GM18508 (cell line): ENCODE measurements at regions not wholly inside any gene's neighbourhood (a gene's known extent, or its start where the extent isn't known, plus 50 kb on each side); places are given as distances from the start of the nearest gene placed in this dataset.

Source experiments
- ATAC-seq: cut with Tn5 transposase; IDR thresholded peaks from one replicate; pipeline ENCODE4 v1.9.1; 2021; ENCODE audit warnings: moderate number of reproducible peaks; ENCODE audit not compliant: insufficient read depth, unreplicated experiment

DNA sequence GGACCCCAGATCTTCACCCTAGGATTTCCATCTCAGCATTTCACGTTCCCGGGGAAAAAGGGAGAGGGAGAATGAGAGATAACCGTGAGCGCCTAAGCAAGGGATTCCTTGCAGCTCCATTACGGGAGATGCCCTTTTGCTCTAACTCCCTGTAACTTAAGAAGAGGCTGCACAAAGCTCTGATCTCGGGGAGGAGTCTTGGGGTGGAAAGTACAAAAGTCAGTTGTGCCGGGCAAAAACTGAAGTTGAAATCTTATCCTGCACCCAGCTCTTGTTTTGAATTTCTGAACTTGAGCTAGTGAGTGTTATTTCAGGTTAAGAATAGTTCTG, 256.4 kb upstream of the SOX21 start:
- ATAC-seq, result no peak

DNA sequence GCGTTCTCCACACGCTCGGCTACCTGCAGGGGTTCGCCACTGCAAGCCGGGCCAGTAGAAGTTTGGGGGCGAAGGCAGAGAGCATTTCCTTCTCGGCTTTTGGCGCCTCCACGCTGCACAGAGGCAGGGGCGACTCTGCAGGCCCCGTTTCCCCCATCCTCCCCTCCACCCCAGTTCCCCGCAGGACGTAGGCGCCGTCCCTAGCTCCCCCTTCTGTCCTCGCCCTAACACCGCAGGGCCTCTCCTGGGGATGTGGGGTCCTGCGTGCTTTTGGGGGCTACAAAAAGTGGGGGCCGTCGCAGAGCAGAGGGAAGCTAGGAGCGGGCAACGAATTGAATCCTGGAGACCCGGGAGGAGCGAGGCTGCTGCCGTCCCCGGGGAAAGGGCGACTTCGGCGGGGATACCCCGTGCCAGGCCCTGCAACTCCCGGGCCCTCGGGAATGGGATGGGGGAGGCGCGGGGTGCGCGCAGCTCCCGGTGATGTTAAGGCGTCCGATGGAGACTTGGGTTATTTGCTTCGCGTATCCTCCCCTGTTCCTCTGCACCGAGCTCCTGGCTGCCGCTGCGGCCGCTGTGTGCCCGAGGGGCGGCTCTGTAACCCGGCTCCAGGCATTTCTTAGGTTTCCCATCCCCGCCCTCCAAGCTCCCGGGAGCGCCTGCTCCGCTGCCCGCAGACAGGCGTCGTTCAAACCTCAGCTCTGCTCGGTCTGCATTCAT, 255.9 kb upstream of the SOX21 start:
- no peak for ATAC-seq

DNA sequence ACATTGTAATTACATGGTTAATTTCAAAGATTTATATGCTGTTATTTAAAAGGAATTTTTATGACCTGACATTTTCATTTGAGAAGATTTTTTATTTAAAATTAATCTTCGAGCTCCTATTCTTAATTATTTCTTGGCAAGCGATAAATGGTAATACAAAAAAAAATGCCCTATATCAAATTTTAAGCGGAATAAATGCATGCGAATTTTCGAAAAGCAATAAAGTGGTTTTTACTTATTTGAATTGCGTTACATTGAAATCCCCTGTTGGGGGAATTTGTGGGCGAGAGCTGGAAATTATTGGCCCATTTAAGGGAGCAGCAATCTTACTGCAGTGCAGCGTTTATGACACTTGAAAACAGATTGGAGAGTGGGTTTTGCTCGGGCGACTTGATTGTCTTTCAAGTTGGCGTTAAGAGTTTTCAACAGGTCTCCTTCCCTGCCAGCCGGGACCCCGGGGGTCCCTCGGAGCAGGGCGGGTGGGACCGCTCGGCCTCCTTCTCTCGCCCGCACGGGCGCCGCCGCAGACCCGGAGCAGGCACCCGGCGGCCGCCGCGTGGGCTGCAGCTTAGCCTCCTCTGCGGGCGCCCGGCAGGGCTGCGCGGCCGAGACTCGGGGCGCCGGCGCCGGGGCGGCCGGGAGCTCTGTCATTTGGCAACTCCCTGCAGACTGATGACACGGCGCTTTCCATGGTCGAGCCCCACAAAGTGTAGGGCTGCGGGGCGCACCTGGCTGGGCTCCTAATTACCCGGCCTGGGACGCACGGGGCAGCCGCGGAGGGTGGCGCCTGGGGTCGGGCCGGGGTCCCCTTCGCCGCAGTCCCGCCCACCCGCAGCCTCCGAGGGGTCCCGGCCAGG, 255.1 kb upstream of the SOX21 start:
- ATAC-seq, result no peak

DNA sequence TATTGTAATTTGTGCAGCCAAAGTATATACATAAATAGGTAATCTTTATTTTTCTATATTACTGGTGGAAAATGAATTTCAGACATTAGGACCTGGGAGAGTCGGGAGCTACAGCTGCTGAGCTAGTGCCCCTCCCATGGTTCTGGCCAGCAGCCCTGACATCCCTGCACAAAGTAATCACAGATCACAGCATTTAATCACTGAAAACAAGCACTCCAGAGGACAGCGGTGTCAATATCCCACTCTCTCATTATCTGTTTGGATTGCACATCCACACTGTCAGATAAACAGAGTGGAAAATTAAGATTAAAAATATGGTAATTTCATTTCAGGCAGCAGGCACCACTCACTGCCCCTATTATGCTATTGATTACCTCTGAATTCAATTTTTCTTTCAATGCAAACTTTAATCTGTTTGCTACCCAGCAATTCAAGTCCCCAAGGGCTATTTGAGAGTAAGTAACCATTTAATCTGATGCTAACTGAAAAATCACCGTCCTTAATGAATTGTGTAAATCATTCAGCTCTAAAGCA, 254.1 kb upstream of the SOX21 start:
- no peak for ATAC-seq

DNA sequence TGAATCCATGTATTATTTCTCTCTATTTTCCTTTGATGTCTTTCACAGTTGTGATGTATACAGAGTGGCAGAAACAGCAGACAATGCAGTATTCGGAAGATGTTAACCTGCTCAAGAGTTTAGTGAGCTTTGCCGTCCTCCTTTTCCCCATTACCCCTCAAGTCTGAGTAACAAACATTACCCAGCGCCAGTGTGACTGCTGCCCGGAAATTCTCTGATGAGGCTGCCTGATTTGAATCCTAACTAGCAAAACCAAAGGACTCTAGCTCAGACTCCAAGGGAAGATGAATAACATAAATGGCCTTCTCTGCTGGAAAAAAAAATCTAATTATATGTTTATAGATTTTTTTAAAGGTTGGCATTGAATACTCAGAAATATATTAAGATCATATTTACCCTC, 247.3 kb upstream of the SOX21 start:
- ATAC-seq, result no peak

DNA sequence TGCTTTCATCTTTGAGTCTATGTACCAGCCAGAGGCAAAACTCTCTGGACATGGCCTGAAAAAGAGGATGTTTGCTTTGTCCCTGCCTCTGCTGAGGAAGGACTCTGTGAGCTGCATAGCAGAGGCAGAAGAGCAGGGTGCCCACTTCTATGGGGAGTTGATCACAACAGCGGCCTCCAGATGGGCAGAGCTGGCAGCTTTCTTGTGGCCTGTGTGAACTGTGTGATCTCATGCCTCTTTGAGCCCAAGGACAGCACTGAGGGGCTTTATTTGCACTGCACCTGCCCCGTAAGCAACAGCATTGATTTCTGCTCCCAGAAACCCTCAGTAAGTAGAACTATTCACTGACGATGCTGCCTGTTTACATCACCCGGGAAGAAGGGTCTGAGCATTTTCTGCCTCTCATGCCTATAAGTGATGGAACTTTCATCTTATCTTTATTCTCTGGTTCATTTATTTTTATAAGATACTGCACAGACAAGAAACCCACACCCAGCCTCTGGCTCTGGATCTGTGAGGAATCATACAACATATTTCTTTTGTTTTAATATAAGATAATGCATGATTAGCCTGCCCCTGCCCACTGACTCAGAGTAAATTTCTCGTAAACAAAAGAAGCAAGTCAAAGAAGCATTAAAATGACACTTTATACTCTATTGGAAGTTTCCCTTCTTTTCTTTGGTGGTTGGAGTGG, 244.2 kb upstream of the SOX21 start:
- ATAC-seq, result no peak

DNA sequence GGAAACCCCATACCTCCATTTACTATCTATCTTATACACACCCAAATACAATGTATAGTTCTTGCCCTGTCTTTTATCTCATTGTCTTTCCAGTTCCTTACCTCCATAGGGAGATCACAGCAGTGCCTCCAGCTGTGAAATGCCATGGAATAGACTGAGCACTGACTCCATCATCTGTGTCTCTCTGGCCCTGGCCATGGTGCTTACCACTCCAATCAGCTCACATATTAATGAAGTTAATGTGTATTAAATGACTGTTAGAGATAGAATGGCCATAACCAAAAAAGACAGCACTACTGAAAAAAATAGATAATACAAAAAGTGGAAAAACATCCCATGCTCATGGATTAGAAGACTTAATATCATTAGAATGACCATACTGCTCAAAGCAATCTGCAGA, 240.4 kb upstream of the SOX21 start:
- ATAC-seq, result no peak

DNA sequence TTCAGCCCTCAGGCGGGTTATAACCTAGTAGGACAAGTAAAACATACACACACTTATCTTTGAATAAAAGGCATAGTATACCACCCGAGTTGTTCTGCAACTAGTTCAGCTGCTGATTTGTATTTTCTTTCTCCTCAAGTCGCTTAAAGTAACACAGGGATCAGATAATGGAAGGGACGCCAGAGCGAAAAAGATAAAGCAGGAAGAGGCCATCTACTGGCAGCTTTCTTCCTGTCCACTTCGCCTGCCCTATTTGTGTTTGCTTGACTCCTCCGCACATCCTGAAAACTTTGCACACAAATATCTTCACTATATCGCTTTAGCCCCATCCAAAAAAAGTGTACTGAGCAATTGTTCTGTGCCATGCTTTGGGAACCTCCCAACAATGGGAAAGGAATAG, 238.0 kb upstream of the SOX21 start:
- ATAC-seq, result no peak

DNA sequence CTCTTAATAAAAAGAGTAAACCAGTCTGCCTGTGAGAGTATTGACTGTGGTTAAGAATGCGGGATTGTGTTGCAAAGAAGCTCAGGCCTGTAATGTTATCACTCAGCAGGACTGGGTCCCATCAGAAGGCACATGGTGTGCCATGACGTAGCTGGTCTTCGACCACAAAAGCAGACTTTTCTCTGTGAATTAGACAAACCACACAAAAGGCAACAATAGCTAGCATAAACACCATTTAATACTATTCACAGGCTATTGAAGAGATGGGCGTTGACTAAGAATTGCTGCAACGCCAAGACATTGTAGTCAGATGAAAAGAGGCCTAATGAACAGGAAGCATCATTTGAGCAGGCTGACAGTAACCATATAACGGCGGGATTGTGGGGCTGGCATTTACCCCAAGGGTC, 235.6 kb upstream of the SOX21 start:
- no peak for ATAC-seq

DNA sequence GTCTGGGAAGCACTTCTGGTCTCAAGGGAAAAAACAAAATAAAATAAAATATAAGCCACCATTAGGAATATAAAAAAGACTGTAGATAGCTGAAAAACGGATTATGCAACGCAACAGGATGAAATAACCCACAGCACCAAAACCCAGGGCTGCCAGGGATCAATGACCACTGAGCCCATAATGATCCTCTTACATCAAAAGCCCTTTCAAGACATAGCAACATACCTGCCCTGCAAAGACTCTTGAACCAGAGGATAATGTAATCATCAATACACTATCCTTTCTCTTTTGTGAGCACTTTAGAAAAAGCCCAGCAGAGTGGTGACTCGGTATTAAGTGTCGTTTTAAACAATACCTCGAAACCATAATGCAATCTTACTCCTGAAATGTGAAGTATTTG, 235.0 kb upstream of the SOX21 start:
- no peak for ATAC-seq

DNA sequence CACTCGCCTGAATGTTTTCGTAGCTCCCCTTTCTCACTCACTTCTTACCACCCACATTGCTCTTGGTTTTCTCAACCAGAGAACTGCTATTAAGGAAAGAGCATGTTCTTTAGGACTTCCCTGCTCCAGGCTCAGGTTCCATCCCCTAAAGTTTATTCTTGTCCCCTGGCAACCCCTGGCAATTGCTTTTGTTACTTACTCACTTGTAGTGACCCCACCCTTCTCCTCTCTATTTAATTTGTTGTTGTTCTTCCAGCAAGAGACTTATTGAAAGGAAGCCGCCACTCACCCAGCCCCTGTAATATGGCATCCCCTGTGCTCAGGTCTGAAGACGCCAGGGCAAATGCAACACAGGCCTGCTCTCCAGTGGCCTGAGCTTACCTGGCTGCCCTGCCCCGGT, 233.7 kb upstream of the SOX21 start:
- ATAC-seq, result no peak

DNA sequence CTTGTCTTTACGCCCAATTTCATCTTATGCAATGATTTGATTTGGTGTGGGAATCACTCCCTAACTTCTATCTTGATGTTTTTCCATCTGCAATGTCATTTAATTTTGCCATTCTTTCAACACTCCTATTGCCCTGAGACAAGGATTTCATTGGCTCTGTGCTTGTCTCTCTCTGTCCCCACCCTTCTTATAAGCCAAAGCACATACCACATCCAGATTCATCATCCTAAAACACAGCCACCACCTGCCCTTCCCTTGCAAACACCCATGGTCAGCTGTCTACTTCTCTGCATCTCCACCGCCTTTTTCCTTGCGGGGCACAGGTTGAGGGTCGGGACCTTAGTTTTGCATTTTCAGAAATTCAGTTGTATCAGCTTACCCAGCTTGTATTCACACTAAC, 225.8 kb upstream of the SOX21 start:
- ATAC-seq, result no peak

DNA sequence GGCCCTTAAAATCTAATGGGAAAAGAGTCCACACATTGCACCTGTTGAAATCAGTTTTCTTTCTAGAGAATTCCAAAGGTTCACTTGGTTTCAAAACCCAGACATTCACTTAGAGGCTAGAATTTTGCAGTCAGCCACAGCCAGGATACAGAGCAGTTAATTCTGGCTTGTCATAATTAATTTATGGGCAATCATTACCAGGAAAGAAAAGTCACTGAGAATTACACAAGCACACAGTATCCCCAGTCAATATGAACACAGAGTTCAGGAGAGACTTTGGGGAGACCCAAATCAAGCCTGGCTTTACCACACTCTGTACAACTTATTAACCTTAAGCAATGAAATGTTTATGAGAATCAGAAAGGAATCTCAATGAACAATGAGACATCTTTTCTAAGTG, 224.3 kb upstream of the SOX21 start:
- ATAC-seq, result no peak

DNA sequence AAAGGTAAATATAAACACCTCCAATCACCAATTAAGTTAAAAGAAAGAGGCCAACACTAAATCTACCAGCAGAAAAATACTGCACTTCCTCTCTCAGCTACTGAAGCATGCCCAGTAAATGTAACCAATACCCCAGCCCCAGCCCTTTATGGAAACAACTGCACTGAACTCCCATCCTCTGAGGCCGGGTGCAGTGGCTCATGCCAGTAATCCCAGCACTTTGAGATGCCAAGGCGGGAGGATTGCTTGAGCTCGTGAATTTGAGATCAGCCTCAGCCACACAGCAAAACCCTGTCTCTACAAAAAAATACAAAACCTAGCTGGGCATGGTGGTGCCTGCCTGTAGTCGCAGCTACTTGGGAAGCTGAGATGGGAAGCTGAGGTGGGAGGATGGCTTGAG, 221.6 kb upstream of the SOX21 start:
- no peak for ATAC-seq

DNA sequence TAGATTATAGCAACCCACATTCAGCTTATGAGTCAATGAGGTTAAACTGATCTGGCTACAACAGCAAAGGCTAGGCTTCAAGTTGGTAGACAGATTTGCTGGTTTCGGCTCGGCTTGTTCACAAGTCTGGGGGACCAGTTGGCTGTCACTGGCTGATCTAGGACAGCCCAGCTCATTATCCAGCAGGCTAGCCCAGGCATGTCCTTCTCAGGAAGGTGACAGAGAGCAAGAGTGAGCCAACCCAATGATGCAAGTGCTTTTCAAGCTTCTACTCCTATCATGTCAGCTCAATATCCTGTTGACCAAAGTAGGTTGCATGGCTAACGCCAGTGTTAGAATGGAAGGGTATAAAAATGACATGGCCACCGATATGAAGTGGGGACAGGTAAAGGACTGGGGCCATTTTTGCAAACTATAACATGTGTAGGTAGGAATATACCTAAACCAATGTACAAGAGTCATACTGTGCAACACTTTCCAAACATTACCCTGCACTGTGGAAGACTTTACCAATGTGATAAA, 220.9 kb upstream of the SOX21 start:
- ATAC-seq, result no peak

DNA sequence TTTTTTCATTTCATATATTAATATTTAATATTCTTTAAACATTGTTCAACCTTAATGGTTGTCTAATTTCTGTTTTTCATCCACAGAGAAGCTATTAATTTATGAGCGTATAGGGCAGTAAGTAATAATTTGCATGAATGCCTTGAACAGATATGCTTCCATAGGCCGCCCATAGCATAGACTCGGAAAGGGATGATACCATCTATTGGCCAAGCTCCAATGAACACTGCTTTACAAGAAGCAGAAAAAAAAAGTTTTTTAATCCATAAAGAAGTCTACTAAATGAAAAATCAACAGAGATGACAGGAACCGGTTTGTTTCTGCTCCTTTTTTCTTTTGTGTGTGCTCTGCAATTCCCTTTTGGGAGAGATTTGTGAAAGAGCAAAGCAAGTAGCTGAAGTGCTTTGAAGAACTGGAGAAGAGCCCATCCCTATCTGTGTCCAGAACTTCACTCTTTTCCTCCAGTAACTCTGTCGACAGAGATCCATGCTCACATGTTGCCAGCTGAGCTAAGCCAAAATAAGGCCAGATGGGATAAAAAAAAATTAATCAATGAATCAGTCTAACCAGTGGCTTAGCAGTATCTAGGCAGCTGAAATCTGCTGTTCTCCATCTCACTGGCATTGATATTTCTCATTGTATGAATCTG, 215.9 kb upstream of the SOX21 start:
- no peak for ATAC-seq

DNA sequence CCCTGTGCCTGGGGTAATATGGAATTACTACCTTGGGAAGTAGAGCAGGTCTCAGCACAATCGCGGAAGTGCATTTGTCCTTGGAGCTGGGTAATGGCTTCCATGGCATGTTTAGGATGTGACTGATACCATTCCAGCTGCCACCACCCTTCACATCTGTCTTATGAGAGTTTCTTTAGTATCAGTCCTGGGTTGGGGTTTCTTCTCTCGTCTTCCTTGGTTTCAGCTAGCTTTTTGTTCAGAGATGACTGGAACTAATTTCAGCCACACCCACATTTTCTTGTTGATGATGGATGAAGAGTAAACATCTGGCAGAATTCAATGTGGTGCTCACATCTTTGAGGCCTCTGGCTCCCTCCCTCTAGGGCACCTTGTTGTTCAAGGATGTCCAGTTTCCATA, 212.9 kb upstream of the SOX21 start:
- ATAC-seq, result no peak

DNA sequence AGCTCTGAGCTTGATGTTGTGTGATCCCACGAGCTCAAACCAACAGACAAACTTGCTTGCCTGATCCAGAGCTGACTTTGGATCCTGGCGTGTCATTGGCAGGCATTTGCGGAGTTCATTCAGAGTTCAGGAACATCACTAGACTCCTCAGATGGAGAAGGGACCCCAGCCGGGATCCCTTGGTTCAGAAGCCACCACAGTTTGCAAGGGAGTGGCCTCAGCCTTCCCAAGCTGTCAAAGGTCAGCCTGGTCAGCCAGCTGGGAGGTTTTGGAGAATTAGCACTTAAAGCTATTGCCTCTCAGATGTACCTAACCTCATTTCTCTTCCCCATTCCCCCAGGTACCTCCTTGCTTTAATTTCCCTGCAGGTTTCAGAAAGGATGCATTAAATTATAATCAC, 208.8 kb upstream of the SOX21 start:
- ATAC-seq, result no peak

DNA sequence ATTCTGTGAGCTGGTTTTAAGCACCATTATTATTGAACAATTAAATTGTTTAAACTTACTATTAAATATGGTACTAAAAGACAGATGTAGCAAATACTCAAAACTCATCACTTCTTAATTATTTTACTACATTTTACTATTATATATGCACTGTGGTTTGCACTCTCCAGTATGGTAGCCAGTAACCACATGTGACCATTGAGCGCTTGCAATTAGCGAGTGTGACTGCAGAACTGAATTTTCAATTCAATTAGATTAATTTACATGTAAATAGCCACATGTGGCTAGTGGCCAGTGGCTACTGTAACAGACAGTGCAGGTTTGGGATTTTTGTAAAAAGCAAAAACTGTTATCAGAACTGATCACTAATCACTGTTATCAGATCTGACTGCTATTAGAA, 208.2 kb upstream of the SOX21 start:
- ATAC-seq, result no peak

DNA sequence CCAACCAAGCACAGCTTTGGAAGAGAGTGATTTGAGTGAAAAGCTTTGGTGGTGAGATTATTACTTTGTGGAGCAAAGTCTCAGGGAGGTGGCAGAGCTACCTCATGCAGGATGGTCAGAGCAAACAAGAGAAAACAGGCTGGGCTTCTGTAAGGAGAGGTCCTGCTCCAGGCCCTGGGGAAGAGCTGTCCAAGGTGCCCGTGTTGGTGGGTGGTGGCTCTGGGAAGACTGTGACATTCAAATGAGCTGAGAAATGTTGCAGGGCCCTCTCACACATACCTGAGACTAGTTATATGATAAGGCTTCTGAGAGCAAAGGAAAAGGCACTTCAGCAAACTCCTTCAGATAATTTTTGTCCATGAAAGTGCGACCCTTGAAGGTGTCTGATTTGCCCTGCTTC, 205.5 kb upstream of the SOX21 start:
- no peak for ATAC-seq

DNA sequence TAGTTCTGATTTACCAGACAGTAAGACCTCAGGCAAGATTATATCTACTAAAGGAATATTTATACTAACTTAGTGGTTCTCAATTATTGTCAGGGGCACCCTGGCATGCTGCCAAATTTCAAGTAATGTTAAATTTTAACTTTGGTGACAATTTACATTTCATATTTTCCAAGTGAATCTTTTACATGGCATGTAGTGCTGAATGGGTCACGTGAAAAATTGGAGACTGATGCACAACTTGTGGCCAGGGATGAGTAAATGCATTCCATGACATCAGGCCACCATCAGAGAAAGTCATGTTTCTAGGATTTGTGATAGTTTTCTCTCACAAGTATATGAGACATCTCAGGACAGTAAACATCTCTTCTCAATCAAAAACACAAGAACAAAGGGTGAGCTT, 202.6 kb upstream of the SOX21 start:
- no peak for ATAC-seq
